ENCODE measurements at regions not wholly inside any gene's neighbourhood (a gene's known extent, or its start where the extent isn't known, plus 50 kb on each side); places are given as distances from the start of the nearest gene placed in this dataset.

- Histone ChIP-seq H3K27ac (ENCODE audit: insufficient read depth, low read depth, low read length) (no peak overlapping the region), H3K27me3 (ENCODE audit: control insufficient read depth in 2 of 2, insufficient read depth in 2 of 2, low read length in 2 of 2) (no peaks in the 10 kb centered on the region), H3K4me1 (ENCODE audit: control insufficient read depth, extremely low read depth, insufficient read depth, low read length) (no peaks in the 10 kb centered on the region), H3K9ac (replicated peaks; ENCODE audit: extremely low read depth, insufficient read depth, low read length) (no peak overlapping the region), H3K4me3 (replicated peaks in 1 of 3; ENCODE audit: insufficient read depth in 1 of 3, low read depth in 1 of 3, low read length in 3 of 3) (no peak overlapping the region), H3K9me1 (replicated peaks; ENCODE audit: control insufficient read depth, extremely low read depth, insufficient read depth, low read length) (no peaks in the 10 kb centered on the region), H3K9me3 (replicated peaks; ENCODE audit: control insufficient read depth, insufficient read depth, low read length) (no peaks in the 10 kb centered on the region), H4K20me1 (replicated peaks; ENCODE audit: control insufficient read depth, extremely low read depth, insufficient read depth, low read length) (no peaks in the 10 kb centered on the region), H3K4me2 (ENCODE audit: insufficient read depth, low read length) (no peak overlapping the region), H2AFZ (ENCODE audit: low read depth, low read length) (no peak overlapping the region), H3K36me3 (ENCODE audit: control insufficient read depth in 2 of 2, extremely low read depth in 1 of 2, insufficient read depth in 2 of 2, low read length in 2 of 2) (no peaks in the 10 kb centered on the region), H3K79me2 (ENCODE audit: control insufficient read depth, insufficient read depth, low read length) (no peaks in the 10 kb centered on the region)
- no TSS peak for BruUV-seq (replicated peaks)
- ChIA-PET POLR2A (no interaction called here), CTCF (no interaction called here)
- TF ChIP-seq EZH2 (IDR thresholded peaks at IDR 0.05; ENCODE audit: borderline replicate concordance, low read depth, low read length, severe bottlenecking) (no peak), MAX (IDR thresholded peaks at IDR 0.05; ENCODE audit: insufficient read depth, insufficient read length) (no peak), POLR2AphosphoS5 (IDR thresholded peaks at IDR 0.05; ENCODE audit: insufficient read depth, low read depth, low read length) (no peak), GATA2 (IDR thresholded peaks at IDR 0.05; ENCODE audit: insufficient read depth, insufficient read length, low read depth, low read length) (no peak)
- FAIRE-seq (no peak), DNase-seq (ENCODE audit: low read depth, low spot score) (no peak)
- intact Hi-C loops (cut with micrococcal nuclease) (no loop called here), dilution Hi-C loops (cut with MboI; ENCODE audit: extremely low pct_ligation_motif_present, low sequenced_read_pairs) (no loop called here)
Measured at GRCh38 chr3:71979175-71979574, 194.2 kb upstream of the PROK2 start.

GRCh38 chr3:71978150-71978721 is 193.3 kb upstream of the PROK2 start:
- H3K27me3 ChIP-seq (ENCODE audit: control insufficient read depth in 2 of 2, insufficient read depth in 2 of 2, low read length in 2 of 2) = no peaks in the 10 kb centered on the region
- H3K79me2 ChIP-seq (ENCODE audit: control insufficient read depth, insufficient read depth, low read length) = no peaks in the 10 kb centered on the region
- H3K9me1 ChIP-seq (replicated peaks; ENCODE audit: control insufficient read depth, extremely low read depth, insufficient read depth, low read length) = no peaks in the 10 kb centered on the region
- H3K9me3 ChIP-seq (replicated peaks; ENCODE audit: control insufficient read depth, insufficient read depth, low read length) = no peaks in the 10 kb centered on the region
- no peak for DNase-seq (ENCODE audit: low read depth, low spot score)
- no peak for FAIRE-seq
- dilution Hi-C loops (cut with MboI; ENCODE audit: extremely low pct_ligation_motif_present, low sequenced_read_pairs) = no loop called here
- H3K36me3 ChIP-seq (ENCODE audit: control insufficient read depth in 2 of 2, extremely low read depth in 1 of 2, insufficient read depth in 2 of 2, low read length in 2 of 2) = no peaks in the 10 kb centered on the region
- H3K4me3 ChIP-seq (replicated peaks in 1 of 3; ENCODE audit: insufficient read depth in 1 of 3, low read depth in 1 of 3, low read length in 3 of 3) = no peak overlapping the region
- no peak for TF ChIP-seq GATA2 (IDR thresholded peaks at IDR 0.05; ENCODE audit: insufficient read depth, insufficient read length, low read depth, low read length)
- no peak for TF ChIP-seq POLR2AphosphoS5 (IDR thresholded peaks at IDR 0.05; ENCODE audit: insufficient read depth, low read depth, low read length)
- TF ChIP-seq FOS (IDR thresholded peaks at IDR 0.05; ENCODE audit: borderline replicate concordance, insufficient read depth, low read length) = no peak
- TF ChIP-seq, protein P1, sequence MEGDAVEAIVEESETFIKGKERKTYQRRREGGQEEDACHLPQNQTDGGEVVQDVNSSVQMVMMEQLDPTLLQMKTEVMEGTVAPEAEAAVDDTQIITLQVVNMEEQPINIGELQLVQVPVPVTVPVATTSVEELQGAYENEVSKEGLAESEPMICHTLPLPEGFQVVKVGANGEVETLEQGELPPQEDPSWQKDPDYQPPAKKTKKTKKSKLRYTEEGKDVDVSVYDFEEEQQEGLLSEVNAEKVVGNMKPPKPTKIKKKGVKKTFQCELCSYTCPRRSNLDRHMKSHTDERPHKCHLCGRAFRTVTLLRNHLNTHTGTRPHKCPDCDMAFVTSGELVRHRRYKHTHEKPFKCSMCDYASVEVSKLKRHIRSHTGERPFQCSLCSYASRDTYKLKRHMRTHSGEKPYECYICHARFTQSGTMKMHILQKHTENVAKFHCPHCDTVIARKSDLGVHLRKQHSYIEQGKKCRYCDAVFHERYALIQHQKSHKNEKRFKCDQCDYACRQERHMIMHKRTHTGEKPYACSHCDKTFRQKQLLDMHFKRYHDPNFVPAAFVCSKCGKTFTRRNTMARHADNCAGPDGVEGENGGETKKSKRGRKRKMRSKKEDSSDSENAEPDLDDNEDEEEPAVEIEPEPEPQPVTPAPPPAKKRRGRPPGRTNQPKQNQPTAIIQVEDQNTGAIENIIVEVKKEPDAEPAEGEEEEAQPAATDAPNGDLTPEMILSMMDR (IDR thresholded peaks at IDR 0.05; ENCODE audit: extremely low read depth in 1 of 2, insufficient read depth in 1 of 2, low read depth in 1 of 2, low read length in 2 of 2) = no peak
- TF ChIP-seq POLR2A (IDR thresholded peaks at IDR 0.05; ENCODE audit: low read depth, low read length) = no peak
- TF ChIP-seq MAX (IDR thresholded peaks at IDR 0.05; ENCODE audit: insufficient read depth, insufficient read length) = no peak
- TF ChIP-seq MYC (IDR thresholded peaks at IDR 0.05; ENCODE audit: low read depth, low read length) = no peak
- no peak for TF ChIP-seq JUN (IDR thresholded peaks at IDR 0.05; ENCODE audit: borderline replicate concordance, insufficient read depth, insufficient read length, low read depth)
- TF ChIP-seq EZH2 (IDR thresholded peaks at IDR 0.05; ENCODE audit: borderline replicate concordance, low read depth, low read length, severe bottlenecking) = no peak
- H3K9ac ChIP-seq (replicated peaks; ENCODE audit: extremely low read depth, insufficient read depth, low read length) = no peak overlapping the region
- BruUV-seq (replicated peaks) = no TSS peak
- ChIA-PET CTCF (no interaction called here), POLR2A (no interaction called here)
- H3K27ac ChIP-seq (ENCODE audit: insufficient read depth, low read depth, low read length) = no peak overlapping the region
- no peaks in the 10 kb centered on the region for H3K4me1 ChIP-seq (ENCODE audit: control insufficient read depth, extremely low read depth, insufficient read depth, low read length)
- no peak overlapping the region for H3K4me2 ChIP-seq (ENCODE audit: insufficient read depth, low read length)
- no peak overlapping the region for H2AFZ ChIP-seq (ENCODE audit: low read depth, low read length)
- H4K20me1 ChIP-seq (replicated peaks; ENCODE audit: control insufficient read depth, extremely low read depth, insufficient read depth, low read length) = no peaks in the 10 kb centered on the region
- intact Hi-C loops (cut with micrococcal nuclease) = no loop called here

Data from endothelial cell of umbilical vein (primary cell).